ENCODE measurements at regions not wholly inside any gene's neighbourhood (a gene's known extent, or its start where the extent isn't known, plus 50 kb on each side); places are given as distances from the start of the nearest gene placed in this dataset.

- H3K27ac ChIP-seq (replicated peaks in 1 of 4), result no peak overlapping the region
- no peak for DNase-seq (ENCODE audit: extremely low spot score)
- H3K4me3 ChIP-seq, result no peak overlapping the region
- H3K27me3 ChIP-seq, result no peaks in the 10 kb centered on the region
- H3K4me1 ChIP-seq, result no peaks in the 10 kb centered on the region
- H3K9me3 ChIP-seq, result no peaks in the 10 kb centered on the region
- TF ChIP-seq POLR2AphosphoS5 (IDR thresholded peaks at IDR 0.05) (no peak), POLR2A (IDR thresholded peaks at IDR 0.05; ENCODE audit: low read depth) (no peak), EP300 (IDR thresholded peaks at IDR 0.05) (no peak), CTCF (IDR thresholded peaks at IDR 0.05) (no peak)
- WGBS, result 75% methylated on average over 2 of the region's 2 CpGs
- intact Hi-C loops (cut with DNase I), result no loop called here
- no peaks in the 10 kb centered on the region for H3K36me3 ChIP-seq
Observed at GRCh38 chrX:92351511-92351910, 572.3 kb downstream of the PCDH11X start.
